OCI-LY7 (cell line): ENCODE measurements at regions not wholly inside any gene's neighbourhood (a gene's known extent, or its start where the extent isn't known, plus 50 kb on each side); places are given as distances from the start of the nearest gene placed in this dataset.

Experiments used
- BruUV-seq: library from RNA; stranded (reverse); fragments of 400-500 nt; replicated peaks from 2 replicates; lab custom pipeline; 2021; lab: Mats Ljungman, UMichigan
- CTCF ChIA-PET: fragments of 300-600 bp; sonication (Branson Sonifier 250); formaldehyde crosslinking; loops from one replicate; lab custom pipeline; 2022; ENCODE audit warnings: antibody characterized with exemption; ENCODE audit not compliant: unreplicated experiment; lab: Charles Lee
- POLR2A ChIA-PET: fragments of 300-600 bp; sonication (Branson Sonifier 250); formaldehyde crosslinking; loops from one replicate; lab custom pipeline; 2022; ENCODE audit warnings: antibody characterized with exemption; lab: Charles Lee
- DNase-seq: peaks from one replicate; pipeline ENCODE4 v3.0.0-alpha.2; 2015; ENCODE audit warnings: low spot score
- H2AFZ ChIP-seq: fragments of 200-600 bp; sonication (generic), shearing (Covaris generic); 2 replicates; pipeline ENCODE4 v1.6.1; 2014; ENCODE audit warnings: mild to moderate bottlenecking, antibody characterized with exemption, low read length, moderate library complexity
- H3K27ac ChIP-seq: fragments of 200-600 bp; sonication (generic); 2 replicates; pipeline ENCODE4 v1.5.1; 2014; ENCODE audit warnings: mixed run types, low read depth, mild to moderate bottlenecking, moderate library complexity, low read length, inconsistent platforms; ENCODE audit not compliant: poor library complexity, severe bottlenecking
- H3K36me3 ChIP-seq: fragments of 200-600 bp; sonication (generic); 2 replicates; pipeline ENCODE4 v1.6.1; 2014; ENCODE audit warnings: mild to moderate bottlenecking, antibody characterized with exemption, low read length, moderate library complexity, mixed read lengths; ENCODE audit not compliant: insufficient read depth
- H3K4me1 ChIP-seq: fragments of 200-600 bp; sonication (generic); 2 replicates; pipeline ENCODE4 v1.5.1; 2014; ENCODE audit warnings: mild to moderate bottlenecking, low read length; ENCODE audit not compliant: insufficient read depth, poor library complexity, severe bottlenecking
- H3K4me2 ChIP-seq: fragments of 200-600 bp; sonication (generic); 2 replicates; pipeline ENCODE4 v1.6.1; 2014; ENCODE audit warnings: mild to moderate bottlenecking, low read length
- H3K4me3 ChIP-seq: fragments of 200-600 bp; sonication (generic); 2 replicates; pipeline ENCODE4 v1.5.1; 2014; ENCODE audit warnings: mild to moderate bottlenecking, low read depth, low read length; ENCODE audit not compliant: poor library complexity, severe bottlenecking
- H3K79me2 ChIP-seq: fragments of 200-600 bp; sonication (generic); 2 replicates; pipeline ENCODE4 v1.6.1; 2016; ENCODE audit warnings: low read depth, mild to moderate bottlenecking, low read length, moderate library complexity, mixed read lengths; ENCODE audit not compliant: insufficient read depth
- H3K9me2 ChIP-seq: fragments of 200-600 bp; sonication (generic); 2 replicates; pipeline ENCODE4 v1.6.1; 2016; ENCODE audit warnings: mild to moderate bottlenecking, low read length, mixed read lengths; ENCODE audit not compliant: insufficient read depth
- H3K9me3 ChIP-seq: fragments of 200-600 bp; sonication (generic); 2 replicates; pipeline ENCODE4 v1.6.1; 2014; ENCODE audit warnings: mild to moderate bottlenecking, mixed run types, low read length, mixed read lengths
- H4K20me1 ChIP-seq: fragments of 200-600 bp; sonication (generic); 2 replicates; pipeline ENCODE4 v1.6.1; 2014; ENCODE audit warnings: mild to moderate bottlenecking, antibody characterized with exemption, low read length, moderate library complexity, mixed read lengths; ENCODE audit not compliant: insufficient read depth
- EZH2phosphoT487 ChIP-seq: fragments of 200-600 bp; sonication (generic); IDR thresholded peaks from 2 replicates; pipeline ENCODE4 v1.6.1; 2018; ENCODE audit warnings: low read depth, borderline replicate concordance, mild to moderate bottlenecking, mixed run types, antibody characterized with exemption, low read length, moderate library complexity, mixed read lengths
- intact Hi-C: fragments of 100-400 bp; cut with micrococcal nuclease; formaldehyde crosslinking; loops from one replicate; pipeline ENCODE4 v1.10.0; 2022; ENCODE audit not compliant: unreplicated experiment
- TF ChIP-seq, protein P1 (sequence below): fragments of 200-600 bp; sonication (generic); conservative IDR thresholded peaks from 2 replicates; pipeline ENCODE4 v1.5.1; 2014; ENCODE audit warnings: mild to moderate bottlenecking, antibody characterized with exemption, low read length, moderate library complexity, mixed read lengths

GRCh38 chr9:78596346-78596745 lies 299.4 kb downstream of the PSAT1 start:
- CTCF ChIA-PET: no interaction called here
- DNase-seq: no peak
- POLR2A ChIA-PET: interaction anchor here (0.6 kb wide), 1 partner anchor 1974 kb away, joined by 4 read pairs; no protein-coding TSS in a partner anchor
- Histone ChIP-seq H3K79me2 (no peaks in the 10 kb centered on the region), H3K27ac (no peak overlapping the region), H3K9me2 (no peaks in the 10 kb centered on the region), H3K4me2 (no peak overlapping the region), H3K36me3 (no peaks in the 10 kb centered on the region), H3K4me1 (no peaks in the 10 kb centered on the region), H3K4me3 (no peak overlapping the region), H2AFZ (no peak overlapping the region), H4K20me1 (no peaks in the 10 kb centered on the region), H3K9me3 (no peaks in the 10 kb centered on the region)
- no TSS peak for BruUV-seq
- TF ChIP-seq, protein P1, sequence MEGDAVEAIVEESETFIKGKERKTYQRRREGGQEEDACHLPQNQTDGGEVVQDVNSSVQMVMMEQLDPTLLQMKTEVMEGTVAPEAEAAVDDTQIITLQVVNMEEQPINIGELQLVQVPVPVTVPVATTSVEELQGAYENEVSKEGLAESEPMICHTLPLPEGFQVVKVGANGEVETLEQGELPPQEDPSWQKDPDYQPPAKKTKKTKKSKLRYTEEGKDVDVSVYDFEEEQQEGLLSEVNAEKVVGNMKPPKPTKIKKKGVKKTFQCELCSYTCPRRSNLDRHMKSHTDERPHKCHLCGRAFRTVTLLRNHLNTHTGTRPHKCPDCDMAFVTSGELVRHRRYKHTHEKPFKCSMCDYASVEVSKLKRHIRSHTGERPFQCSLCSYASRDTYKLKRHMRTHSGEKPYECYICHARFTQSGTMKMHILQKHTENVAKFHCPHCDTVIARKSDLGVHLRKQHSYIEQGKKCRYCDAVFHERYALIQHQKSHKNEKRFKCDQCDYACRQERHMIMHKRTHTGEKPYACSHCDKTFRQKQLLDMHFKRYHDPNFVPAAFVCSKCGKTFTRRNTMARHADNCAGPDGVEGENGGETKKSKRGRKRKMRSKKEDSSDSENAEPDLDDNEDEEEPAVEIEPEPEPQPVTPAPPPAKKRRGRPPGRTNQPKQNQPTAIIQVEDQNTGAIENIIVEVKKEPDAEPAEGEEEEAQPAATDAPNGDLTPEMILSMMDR: no peak
- no peak for TF ChIP-seq EZH2phosphoT487
- intact Hi-C loops: loop anchor here (10.0 kb wide), 1 partner anchor 342 kb away; no protein-coding TSS in a partner anchor

GRCh38 chr9:78598120-78598519 lies 301.2 kb downstream of the PSAT1 start:
- H3K4me1 ChIP-seq: no peaks in the 10 kb centered on the region
- no peak overlapping the region for H3K4me2 ChIP-seq
- no peaks in the 10 kb centered on the region for H3K36me3 ChIP-seq
- H2AFZ ChIP-seq: no peak overlapping the region
- no peaks in the 10 kb centered on the region for H3K9me3 ChIP-seq
- CTCF ChIA-PET: no interaction called here
- no peaks in the 10 kb centered on the region for H3K79me2 ChIP-seq
- BruUV-seq: no TSS peak
- no peak overlapping the region for H3K4me3 ChIP-seq
- DNase-seq: no peak
- no peak for TF ChIP-seq EZH2phosphoT487
- TF ChIP-seq, protein P1: no peak
- POLR2A ChIA-PET: no interaction called here
- no peaks in the 10 kb centered on the region for H3K9me2 ChIP-seq
- no peaks in the 10 kb centered on the region for H4K20me1 ChIP-seq
- intact Hi-C loops: loop anchor here (10.0 kb wide), 1 partner anchor 343 kb away; no protein-coding TSS in a partner anchor
- H3K27ac ChIP-seq: no peak overlapping the region

- H4K20me1 ChIP-seq: no peaks in the 10 kb centered on the region
- H3K9me3 ChIP-seq: no peaks in the 10 kb centered on the region
- H3K36me3 ChIP-seq: no peaks in the 10 kb centered on the region
- intact Hi-C loops: loop anchor here (10.0 kb wide), 2 partner anchors 165 to 345 kb away; no protein-coding TSS in a partner anchor
- no peak for DNase-seq
- H3K4me1 ChIP-seq: no peaks in the 10 kb centered on the region
- H2AFZ ChIP-seq: no peak overlapping the region
- no peaks in the 10 kb centered on the region for H3K9me2 ChIP-seq
- H3K4me3 ChIP-seq: no peak overlapping the region
- no peak overlapping the region for H3K27ac ChIP-seq
- ChIA-PET CTCF (no interaction called here), POLR2A (no interaction called here)
- H3K4me2 ChIP-seq: no peak overlapping the region
- no TSS peak for BruUV-seq
- no peaks in the 10 kb centered on the region for H3K79me2 ChIP-seq
- TF ChIP-seq, protein P1: no peak
- no peak for TF ChIP-seq EZH2phosphoT487
Measured at GRCh38 chr9:78599926-78600325, 303.0 kb downstream of the PSAT1 start.
